ENCODE measurements at regions not wholly inside any gene's neighbourhood (a gene's known extent, or its start where the extent isn't known, plus 50 kb on each side); places are given as distances from the start of the nearest gene placed in this dataset.

DNA sequence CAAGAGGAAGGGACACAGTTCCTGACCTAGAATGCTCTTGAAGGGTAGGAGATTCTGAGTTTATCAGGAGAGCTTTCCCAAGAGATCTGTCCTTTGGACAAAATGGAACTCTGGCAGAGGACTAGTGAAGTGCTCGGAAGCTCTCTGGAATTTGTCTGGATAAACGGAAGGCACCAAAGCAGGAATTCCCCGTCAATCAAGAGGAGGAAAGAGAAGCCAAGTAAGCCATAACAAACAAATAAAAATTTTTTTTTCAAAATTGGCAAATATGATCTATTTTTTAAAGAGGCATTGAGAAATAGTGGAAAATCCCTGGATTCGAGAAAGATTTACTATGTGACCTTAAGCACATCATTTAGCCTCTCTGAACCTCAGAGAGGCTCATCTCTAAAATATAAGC is 99.2 kb downstream of the GRIN2B start:
- no peak overlapping the region for H3K4me2 ChIP-seq (ENCODE audit: low read length)
- H3K36me3 ChIP-seq (ENCODE audit: control insufficient read depth in 1 of 2, insufficient read depth in 2 of 2, low read length in 2 of 2) = no peaks in the 10 kb centered on the region
- H3K4me3 ChIP-seq (replicated peaks in 1 of 2; ENCODE audit: low read depth in 1 of 2, low read length in 2 of 2) = no peak overlapping the region
- TF ChIP-seq ZFX (IDR thresholded peaks at IDR 0.05) (no peak), JUND (IDR thresholded peaks at IDR 0.05) (no peak), FOSL1 (IDR thresholded peaks at IDR 0.05; ENCODE audit: low read depth) (no peak), RAD21 (IDR thresholded peaks at IDR 0.05; ENCODE audit: low read depth) (no peak), EZH2 (IDR thresholded peaks at IDR 0.05) (no peak), POLR2A (IDR thresholded peaks at IDR 0.05; ENCODE audit: borderline replicate concordance, extremely low read depth, insufficient read depth, insufficient read length) (no peak), SRF (IDR thresholded peaks at IDR 0.05; ENCODE audit: low read depth) (no peak)
- no peaks in the 10 kb centered on the region for H3K27me3 ChIP-seq (ENCODE audit: insufficient read depth, low read length)
- no TSS peak for BruUV-seq (replicated peaks)
- H4K20me1 ChIP-seq (ENCODE audit: insufficient read depth) = no peaks in the 10 kb centered on the region
- POLR2A ChIA-PET = no interaction called here
- no peaks in the 10 kb centered on the region for H3K4me1 ChIP-seq (ENCODE audit: control insufficient read depth in 1 of 2, insufficient read depth in 2 of 2, low read length in 2 of 2)
- no peaks in the 10 kb centered on the region for H3K9me2 ChIP-seq (ENCODE audit: insufficient read depth)
- H3K9me3 ChIP-seq (ENCODE audit: control insufficient read depth in 1 of 2, insufficient read depth in 1 of 2, low read depth in 1 of 2, low read length in 2 of 2) = no peaks in the 10 kb centered on the region
- CTCF ChIA-PET = no interaction called here
- RAD21 ChIA-PET (ENCODE audit: low non-redundant PET in 1 of 2, low total read pairs in 2 of 2, uncharacterized antibody in 2 of 2, unreplicated experiment in 2 of 2) = no interaction called here
- H3K27ac ChIP-seq (ENCODE audit: low read depth, low read length) = no peak overlapping the region
- ATAC-seq (no peak), DNase-seq (ENCODE audit: low read depth, low spot score) (no peak)
- H3K9ac ChIP-seq (ENCODE audit: low read length) = no peak overlapping the region
- no peaks in the 10 kb centered on the region for H3K79me2 ChIP-seq (ENCODE audit: insufficient read depth, low read length)
- intact Hi-C loops (cut with micrococcal nuclease) = no loop called here
- H2AFZ ChIP-seq (ENCODE audit: low read depth, low read length, poor library complexity, severe bottlenecking) = no peak overlapping the region

DNA sequence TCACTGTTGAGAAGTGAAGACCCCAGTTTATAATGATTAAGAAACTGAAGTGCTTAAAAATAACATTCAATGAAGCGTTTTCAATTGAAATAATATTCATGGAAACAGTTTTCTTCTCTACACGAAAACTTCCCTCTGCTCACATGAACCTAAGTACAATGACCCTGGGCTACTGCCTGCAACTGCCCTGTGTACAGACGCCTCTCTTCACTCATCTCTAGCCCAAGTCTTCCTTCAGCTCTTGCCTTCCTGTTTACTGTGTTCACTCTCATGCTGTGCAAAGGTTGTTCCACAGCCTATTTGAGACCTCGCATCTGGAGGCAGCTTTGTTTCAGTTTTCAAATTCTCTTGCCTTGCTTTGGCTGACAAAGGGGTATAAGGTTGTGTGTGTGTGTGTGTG is 100.8 kb downstream of the GRIN2B start:
- ChIA-PET POLR2A (no interaction called here), RAD21 (ENCODE audit: low non-redundant PET in 1 of 2, low total read pairs in 2 of 2, uncharacterized antibody in 2 of 2, unreplicated experiment in 2 of 2) (no interaction called here), CTCF (interaction anchor here (2.1 kb wide), 1 partner anchor 17 kb away, joined by 5 read pairs; no protein-coding TSS in a partner anchor)
- ATAC-seq (no peak), DNase-seq (ENCODE audit: low read depth, low spot score) (no peak)
- Histone ChIP-seq H3K4me3 (replicated peaks in 1 of 2; ENCODE audit: low read depth in 1 of 2, low read length in 2 of 2) (no peak overlapping the region), H4K20me1 (ENCODE audit: insufficient read depth) (no peaks in the 10 kb centered on the region), H3K27ac (ENCODE audit: low read depth, low read length) (no peak overlapping the region), H3K4me2 (ENCODE audit: low read length) (no peak overlapping the region), H2AFZ (ENCODE audit: low read depth, low read length, poor library complexity, severe bottlenecking) (no peak overlapping the region), H3K4me1 (ENCODE audit: control insufficient read depth in 1 of 2, insufficient read depth in 2 of 2, low read length in 2 of 2) (no peaks in the 10 kb centered on the region), H3K27me3 (ENCODE audit: insufficient read depth, low read length) (no peaks in the 10 kb centered on the region), H3K79me2 (ENCODE audit: insufficient read depth, low read length) (no peaks in the 10 kb centered on the region), H3K9ac (ENCODE audit: low read length) (no peak overlapping the region), H3K9me3 (ENCODE audit: control insufficient read depth in 1 of 2, insufficient read depth in 1 of 2, low read depth in 1 of 2, low read length in 2 of 2) (no peaks in the 10 kb centered on the region), H3K9me2 (ENCODE audit: insufficient read depth) (no peaks in the 10 kb centered on the region), H3K36me3 (ENCODE audit: control insufficient read depth in 1 of 2, insufficient read depth in 2 of 2, low read length in 2 of 2) (no peaks in the 10 kb centered on the region)
- intact Hi-C loops (cut with micrococcal nuclease) = no loop called here
- no peak for TF ChIP-seq SP1 (IDR thresholded peaks at IDR 0.05; ENCODE audit: low read depth)
- no peak for TF ChIP-seq YY1 (IDR thresholded peaks at IDR 0.05; ENCODE audit: extremely low read depth, insufficient replicate concordance, low read depth, low read length)
- TF ChIP-seq JUND (IDR thresholded peaks at IDR 0.05) = no peak
- TF ChIP-seq, protein P1, sequence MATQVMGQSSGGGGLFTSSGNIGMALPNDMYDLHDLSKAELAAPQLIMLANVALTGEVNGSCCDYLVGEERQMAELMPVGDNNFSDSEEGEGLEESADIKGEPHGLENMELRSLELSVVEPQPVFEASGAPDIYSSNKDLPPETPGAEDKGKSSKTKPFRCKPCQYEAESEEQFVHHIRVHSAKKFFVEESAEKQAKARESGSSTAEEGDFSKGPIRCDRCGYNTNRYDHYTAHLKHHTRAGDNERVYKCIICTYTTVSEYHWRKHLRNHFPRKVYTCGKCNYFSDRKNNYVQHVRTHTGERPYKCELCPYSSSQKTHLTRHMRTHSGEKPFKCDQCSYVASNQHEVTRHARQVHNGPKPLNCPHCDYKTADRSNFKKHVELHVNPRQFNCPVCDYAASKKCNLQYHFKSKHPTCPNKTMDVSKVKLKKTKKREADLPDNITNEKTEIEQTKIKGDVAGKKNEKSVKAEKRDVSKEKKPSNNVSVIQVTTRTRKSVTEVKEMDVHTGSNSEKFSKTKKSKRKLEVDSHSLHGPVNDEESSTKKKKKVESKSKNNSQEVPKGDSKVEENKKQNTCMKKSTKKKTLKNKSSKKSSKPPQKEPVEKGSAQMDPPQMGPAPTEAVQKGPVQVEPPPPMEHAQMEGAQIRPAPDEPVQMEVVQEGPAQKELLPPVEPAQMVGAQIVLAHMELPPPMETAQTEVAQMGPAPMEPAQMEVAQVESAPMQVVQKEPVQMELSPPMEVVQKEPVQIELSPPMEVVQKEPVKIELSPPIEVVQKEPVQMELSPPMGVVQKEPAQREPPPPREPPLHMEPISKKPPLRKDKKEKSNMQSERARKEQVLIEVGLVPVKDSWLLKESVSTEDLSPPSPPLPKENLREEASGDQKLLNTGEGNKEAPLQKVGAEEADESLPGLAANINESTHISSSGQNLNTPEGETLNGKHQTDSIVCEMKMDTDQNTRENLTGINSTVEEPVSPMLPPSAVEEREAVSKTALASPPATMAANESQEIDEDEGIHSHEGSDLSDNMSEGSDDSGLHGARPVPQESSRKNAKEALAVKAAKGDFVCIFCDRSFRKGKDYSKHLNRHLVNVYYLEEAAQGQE (IDR thresholded peaks at IDR 0.05; ENCODE audit: low read depth) = no peak
- TF ChIP-seq, protein P2, sequence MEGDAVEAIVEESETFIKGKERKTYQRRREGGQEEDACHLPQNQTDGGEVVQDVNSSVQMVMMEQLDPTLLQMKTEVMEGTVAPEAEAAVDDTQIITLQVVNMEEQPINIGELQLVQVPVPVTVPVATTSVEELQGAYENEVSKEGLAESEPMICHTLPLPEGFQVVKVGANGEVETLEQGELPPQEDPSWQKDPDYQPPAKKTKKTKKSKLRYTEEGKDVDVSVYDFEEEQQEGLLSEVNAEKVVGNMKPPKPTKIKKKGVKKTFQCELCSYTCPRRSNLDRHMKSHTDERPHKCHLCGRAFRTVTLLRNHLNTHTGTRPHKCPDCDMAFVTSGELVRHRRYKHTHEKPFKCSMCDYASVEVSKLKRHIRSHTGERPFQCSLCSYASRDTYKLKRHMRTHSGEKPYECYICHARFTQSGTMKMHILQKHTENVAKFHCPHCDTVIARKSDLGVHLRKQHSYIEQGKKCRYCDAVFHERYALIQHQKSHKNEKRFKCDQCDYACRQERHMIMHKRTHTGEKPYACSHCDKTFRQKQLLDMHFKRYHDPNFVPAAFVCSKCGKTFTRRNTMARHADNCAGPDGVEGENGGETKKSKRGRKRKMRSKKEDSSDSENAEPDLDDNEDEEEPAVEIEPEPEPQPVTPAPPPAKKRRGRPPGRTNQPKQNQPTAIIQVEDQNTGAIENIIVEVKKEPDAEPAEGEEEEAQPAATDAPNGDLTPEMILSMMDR (IDR thresholded peaks at IDR 0.05 in 2 of 3, conservative IDR thresholded peaks at IDR 0.05 in 1 of 3; ENCODE audit: borderline replicate concordance in 1 of 3, insufficient read depth in 1 of 3, low read depth in 2 of 3, low read length in 2 of 3) = no peak
- no peak for TF ChIP-seq EZH2 (IDR thresholded peaks at IDR 0.05)
- no TSS peak for BruUV-seq (replicated peaks)

All from HCT116 (cell line).